ENCODE measurements at regions not wholly inside any gene's neighbourhood (a gene's known extent, or its start where the extent isn't known, plus 50 kb on each side); places are given as distances from the start of the nearest gene placed in this dataset.

- Mint-ChIP-seq H3K27ac (peak overlapping the region in 2 of 9 donors; percentile 25 to 37), H3K4me3 (no peak overlapping the region), H3K27me3 (peaks cover 0 to 13% (median 0%) of the 10 kb centered on the region in 5 donors), H3K9me3 (no peaks in the 10 kb centered on the region), H3K36me3 (peaks cover 0 to 4% (median 0%) of the 10 kb centered on the region in 5 donors), H3K4me1 (peaks cover 15 to 35% (median 31%) of the 10 kb centered on the region in 7 donors)
- ChIA-PET CTCF (interaction anchor here (0.6 to 6.0 kb wide), 2 partner anchors 939 to 1870 kb away, joined by 4 to 81 read pairs; no protein-coding TSS in a partner anchor), POLR2A (no interaction called here)
- no peak overlapping the region for H3K27ac ChIP-seq (ENCODE audit: low read depth, low read length)
- H3K36me3 ChIP-seq (ENCODE audit: control insufficient read depth in 2 of 3, insufficient read depth in 3 of 3, low read length in 3 of 3): no peaks in the 10 kb centered on the region
- no peak overlapping the region for H3K4me3 ChIP-seq (ENCODE audit: low read length)
- intact Hi-C loops (cut with micrococcal nuclease): no loop called here
- no peak for DNase-seq
- no peaks in the 10 kb centered on the region for H3K9me3 ChIP-seq (ENCODE audit: control insufficient read depth in 2 of 3, low read length in 3 of 3)
- ATAC-seq: no peak
- H3K4me1 ChIP-seq (ENCODE audit: control insufficient read depth in 2 of 2, insufficient read depth in 2 of 2, low read length in 2 of 2): peaks cover 19 to 21% of the 10 kb centered on the region in 2 donors
- H3K27me3 ChIP-seq (ENCODE audit: control insufficient read depth in 2 of 2, insufficient read depth in 2 of 2, low read length in 2 of 2): no peaks in the 10 kb centered on the region
These were observed 145.9 kb downstream of the OR4M2 start for GRCh38 chr15:22226034-22226790.

GRCh38 chr15:22227411-22228100 is 147.2 kb downstream of the OR4M2 start:
- Histone ChIP-seq H3K27ac (ENCODE audit: low read depth, low read length) (no peak overlapping the region), H3K4me1 (ENCODE audit: control insufficient read depth in 2 of 2, insufficient read depth in 2 of 2, low read length in 2 of 2) (peaks cover 6 to 8% of the 10 kb centered on the region in 2 donors), H3K9me3 (ENCODE audit: control insufficient read depth in 2 of 3, low read length in 3 of 3) (no peaks in the 10 kb centered on the region), H3K36me3 (ENCODE audit: control insufficient read depth in 2 of 3, insufficient read depth in 3 of 3, low read length in 3 of 3) (no peaks in the 10 kb centered on the region), H3K27me3 (ENCODE audit: control insufficient read depth in 2 of 2, insufficient read depth in 2 of 2, low read length in 2 of 2) (no peaks in the 10 kb centered on the region), H3K4me3 (ENCODE audit: low read length) (no peak overlapping the region)
- intact Hi-C loops (cut with micrococcal nuclease): no loop called here
- no peak for DNase-seq
- Mint-ChIP-seq H3K36me3 (peaks cover 0 to 4% (median 0%) of the 10 kb centered on the region in 5 donors), H3K4me1 (peaks cover 4 to 21% (median 18%) of the 10 kb centered on the region in 7 donors), H3K4me3 (no peak overlapping the region), H3K9me3 (no peaks in the 10 kb centered on the region), H3K27me3 (peaks cover 0 to 17% (median 0%) of the 10 kb centered on the region in 5 donors), H3K27ac (peak overlapping the region in 1 of 9 donors; percentile 9)
- ATAC-seq: no peak
- POLR2A ChIA-PET: no interaction called here
- CTCF ChIA-PET: interaction anchor here (0.7 to 1.2 kb wide), 2 partner anchors 44 to 1870 kb away, joined by 3 read pairs; no protein-coding TSS in a partner anchor

- H3K36me3 ChIP-seq (ENCODE audit: control insufficient read depth in 2 of 3, insufficient read depth in 3 of 3, low read length in 3 of 3): no peaks in the 10 kb centered on the region
- H3K27me3 ChIP-seq (ENCODE audit: control insufficient read depth in 2 of 2, insufficient read depth in 2 of 2, low read length in 2 of 2): no peaks in the 10 kb centered on the region
- Mint-ChIP-seq H3K4me3 (no peak overlapping the region), H3K9me3 (no peaks in the 10 kb centered on the region), H3K36me3 (peaks cover 0 to 4% (median 0%) of the 10 kb centered on the region in 5 donors), H3K27me3 (peaks cover 0 to 20% (median 0%) of the 10 kb centered on the region in 5 donors), H3K27ac (no peak overlapping the region), H3K4me1 (peaks cover 0 to 15% (median 11%) of the 10 kb centered on the region in 7 donors)
- ATAC-seq (no peak), DNase-seq (no peak)
- H3K4me3 ChIP-seq (ENCODE audit: low read length): no peak overlapping the region
- CTCF ChIA-PET: interaction anchor here (0.7 to 1.2 kb wide), 2 partner anchors 43 to 1870 kb away, joined by 3 read pairs; no protein-coding TSS in a partner anchor
- intact Hi-C loops (cut with micrococcal nuclease): no loop called here
- H3K9me3 ChIP-seq (ENCODE audit: control insufficient read depth in 2 of 3, low read length in 3 of 3): no peaks in the 10 kb centered on the region
- peaks cover under 1 to 1% of the 10 kb centered on the region in 2 donors for H3K4me1 ChIP-seq (ENCODE audit: control insufficient read depth in 2 of 2, insufficient read depth in 2 of 2, low read length in 2 of 2)
- POLR2A ChIA-PET: no interaction called here
- H3K27ac ChIP-seq (ENCODE audit: low read depth, low read length): no peak overlapping the region
These were observed 147.9 kb downstream of the OR4M2 start for GRCh38 chr15:22228101-22228762.

- no peaks in the 10 kb centered on the region for H3K36me3 ChIP-seq (ENCODE audit: control insufficient read depth in 2 of 3, insufficient read depth in 3 of 3, low read length in 3 of 3)
- no peaks in the 10 kb centered on the region for H3K4me1 ChIP-seq (ENCODE audit: control insufficient read depth in 2 of 2, insufficient read depth in 2 of 2, low read length in 2 of 2)
- H3K27me3 ChIP-seq (ENCODE audit: control insufficient read depth in 2 of 2, insufficient read depth in 2 of 2, low read length in 2 of 2): no peaks in the 10 kb centered on the region
- ChIA-PET CTCF (no interaction called here), POLR2A (interaction anchor here (0.5 kb wide), 1 partner anchor 1874 kb away, joined by 3 read pairs; no protein-coding TSS in a partner anchor)
- intact Hi-C loops (cut with micrococcal nuclease): no loop called here
- Mint-ChIP-seq H3K36me3 (peaks cover 0 to 4% (median 0%) of the 10 kb centered on the region in 5 donors), H3K27ac (no peak overlapping the region), H3K4me3 (no peak overlapping the region), H3K27me3 (peaks cover 0 to 12% (median 0%) of the 10 kb centered on the region in 5 donors), H3K4me1 (peaks cover 0 to 2% (median 0%) of the 10 kb centered on the region in 7 donors), H3K9me3 (peaks cover 0 to 3% (median 0%) of the 10 kb centered on the region in 11 donors)
- no peak for DNase-seq
- H3K27ac ChIP-seq (ENCODE audit: low read depth, low read length): no peak overlapping the region
- no peaks in the 10 kb centered on the region for H3K9me3 ChIP-seq (ENCODE audit: control insufficient read depth in 2 of 3, low read length in 3 of 3)
- H3K4me3 ChIP-seq (ENCODE audit: low read length): no peak overlapping the region
- ATAC-seq: no peak
These were observed 149.9 kb downstream of the OR4M2 start for GRCh38 chr15:22229990-22230819.

GRCh38 chr15:22231603-22232002 is 151.3 kb downstream of the OR4M2 start:
- ATAC-seq (no peak), DNase-seq (no peak)
- POLR2A ChIA-PET: no interaction called here
- Histone ChIP-seq H3K27ac (ENCODE audit: low read depth, low read length) (no peak overlapping the region), H3K4me1 (ENCODE audit: control insufficient read depth in 2 of 2, insufficient read depth in 2 of 2, low read length in 2 of 2) (no peaks in the 10 kb centered on the region), H3K36me3 (ENCODE audit: control insufficient read depth in 2 of 3, insufficient read depth in 3 of 3, low read length in 3 of 3) (no peaks in the 10 kb centered on the region), H3K27me3 (ENCODE audit: control insufficient read depth in 2 of 2, insufficient read depth in 2 of 2, low read length in 2 of 2) (no peaks in the 10 kb centered on the region), H3K9me3 (ENCODE audit: control insufficient read depth in 2 of 3, low read length in 3 of 3) (no peaks in the 10 kb centered on the region), H3K4me3 (ENCODE audit: low read length) (no peak overlapping the region)
- Mint-ChIP-seq H3K4me1 (peaks cover 0 to 2% (median 0%) of the 10 kb centered on the region in 7 donors), H3K36me3 (peaks cover 0 to 4% (median 0%) of the 10 kb centered on the region in 5 donors), H3K27ac (no peak overlapping the region), H3K9me3 (peaks cover 0 to 5% (median 0%) of the 10 kb centered on the region in 11 donors), H3K27me3 (peaks cover 0 to 8% (median 0%) of the 10 kb centered on the region in 5 donors), H3K4me3 (no peak overlapping the region)
- intact Hi-C loops (cut with micrococcal nuclease): no loop called here
- CTCF ChIA-PET: interaction anchor here (1.1 kb wide), 1 partner anchor 1876 kb away, joined by 3 read pairs; no protein-coding TSS in a partner anchor

- no peaks in the 10 kb centered on the region for H3K36me3 ChIP-seq (ENCODE audit: control insufficient read depth in 2 of 3, insufficient read depth in 3 of 3, low read length in 3 of 3)
- no peaks in the 10 kb centered on the region for H3K9me3 ChIP-seq (ENCODE audit: control insufficient read depth in 2 of 3, low read length in 3 of 3)
- peaks cover 0 to 6% (median 2%) of the 10 kb centered on the region in 5 donors for H3K27me3 Mint-ChIP-seq
- CTCF ChIA-PET: no interaction called here
- no peak overlapping the region for H3K27ac Mint-ChIP-seq
- H3K27ac ChIP-seq (ENCODE audit: low read depth, low read length): no peak overlapping the region
- H3K27me3 ChIP-seq (ENCODE audit: control insufficient read depth in 2 of 2, insufficient read depth in 2 of 2, low read length in 2 of 2): no peaks in the 10 kb centered on the region
- peaks cover 0 to 5% (median 0%) of the 10 kb centered on the region in 11 donors for H3K9me3 Mint-ChIP-seq
- DNase-seq: no peak
- H3K36me3 Mint-ChIP-seq: peaks cover 0 to 4% (median 0%) of the 10 kb centered on the region in 5 donors
- H3K4me3 ChIP-seq (ENCODE audit: low read length): no peak overlapping the region
- intact Hi-C loops (cut with micrococcal nuclease): no loop called here
- H3K4me1 Mint-ChIP-seq: no peaks in the 10 kb centered on the region
- ATAC-seq: no peak
- no peak overlapping the region for H3K4me3 Mint-ChIP-seq
- H3K4me1 ChIP-seq (ENCODE audit: control insufficient read depth in 2 of 2, insufficient read depth in 2 of 2, low read length in 2 of 2): no peaks in the 10 kb centered on the region
- POLR2A ChIA-PET: no interaction called here
These were observed 152.3 kb downstream of the OR4M2 start for GRCh38 chr15:22232675-22233074.
